ENCODE measurements at regions not wholly inside any gene's neighbourhood (a gene's known extent, or its start where the extent isn't known, plus 50 kb on each side); places are given as distances from the start of the nearest gene placed in this dataset.

- no peak for DNase-seq
Observed at GRCh38 chr1:3954170-3955169, 54.4 kb upstream of the C1orf174 start.

DNA sequence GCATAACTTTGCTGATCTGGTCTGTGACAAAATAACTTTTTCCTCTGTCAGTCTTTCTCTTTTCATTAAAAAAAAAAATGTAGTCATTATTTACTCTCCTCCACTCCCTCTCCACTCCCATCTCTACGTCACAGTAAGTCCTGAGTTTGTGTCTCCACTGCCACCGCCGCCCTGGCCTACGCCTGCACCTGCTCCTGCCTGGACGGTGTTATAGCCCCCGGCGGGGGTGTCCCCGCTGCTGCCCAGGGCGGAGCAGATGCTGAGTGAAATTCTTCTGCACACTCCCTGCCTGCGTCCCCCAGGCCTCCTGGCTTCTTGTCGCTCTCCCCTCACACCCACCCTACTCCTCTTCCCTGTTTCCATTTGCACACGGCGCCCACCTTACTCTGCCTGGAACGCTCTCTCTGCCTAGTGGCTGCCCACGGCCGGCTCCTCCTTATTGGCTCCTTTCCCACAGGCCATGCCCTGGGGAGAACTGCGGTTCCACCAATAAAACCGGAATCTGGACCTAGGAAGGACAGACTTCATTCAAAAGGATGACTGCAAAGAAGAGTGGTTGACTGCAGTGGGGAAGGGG lies 55.2 kb upstream of the C1orf174 start:
- DNase-seq, result no peak

DNA sequence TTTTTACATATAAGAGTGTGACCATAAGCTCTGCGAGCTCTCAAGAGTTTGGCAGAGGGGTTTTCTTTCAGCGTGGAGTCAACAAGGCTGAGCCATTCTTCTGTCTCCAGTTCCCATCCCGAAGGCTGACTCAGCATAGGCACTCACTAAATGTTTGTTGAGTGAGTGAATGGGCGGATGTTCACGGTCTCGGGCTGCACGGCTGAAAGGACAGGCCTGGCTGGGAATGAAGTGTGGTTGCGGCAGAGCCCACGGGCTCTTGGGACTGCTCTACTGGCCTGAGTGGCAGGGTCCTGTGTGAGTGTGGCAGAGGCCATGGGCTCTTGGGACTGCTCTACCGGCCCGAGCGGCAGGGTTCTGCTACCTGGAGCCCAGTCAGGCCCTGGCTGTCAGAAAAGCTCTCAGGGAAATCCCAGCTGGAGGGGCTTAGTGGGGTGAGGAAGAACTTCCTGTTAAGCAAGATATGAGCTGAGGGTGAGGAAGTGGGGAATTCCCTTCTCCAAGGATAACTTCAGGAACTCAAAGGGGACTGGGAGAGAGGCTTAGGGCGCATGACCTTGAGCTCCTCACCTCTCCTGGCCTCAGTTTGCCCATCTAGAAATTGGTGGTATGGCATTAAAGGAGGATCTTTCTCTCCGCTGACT lies 56.6 kb upstream of the C1orf174 start:
- DNase-seq, result no peak

- DNase-seq, result no peak
Observed at GRCh38 chr1:3959361-3959760, 59.3 kb upstream of the C1orf174 start.

DNA sequence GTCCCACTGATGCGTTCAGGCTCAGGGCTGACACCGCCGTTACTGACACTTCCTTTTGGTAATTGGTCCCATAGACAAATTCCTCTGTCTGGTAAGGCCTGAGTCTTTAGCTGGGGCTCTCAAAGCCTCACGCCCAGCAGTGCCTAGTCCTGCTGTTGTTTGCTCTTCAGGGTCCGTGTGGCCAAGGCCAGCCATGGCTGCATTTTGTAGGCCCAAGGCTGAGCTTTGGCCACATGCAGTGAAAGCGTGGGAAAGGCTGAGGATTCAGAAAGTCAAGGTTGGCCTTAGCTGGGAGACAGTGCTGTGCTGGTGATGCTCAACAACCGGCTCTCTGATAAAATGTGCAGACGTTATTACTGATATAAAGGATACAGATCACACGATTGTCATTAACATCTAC lies 63.5 kb upstream of the C1orf174 start:
- no peak for DNase-seq

- DNase-seq, result no peak
Observed at GRCh38 chr1:3965693-3966092, 65.6 kb upstream of the C1orf174 start.

- DNase-seq, result no peak
Observed at GRCh38 chr1:3968851-3969250, 68.8 kb upstream of the C1orf174 start.

DNA sequence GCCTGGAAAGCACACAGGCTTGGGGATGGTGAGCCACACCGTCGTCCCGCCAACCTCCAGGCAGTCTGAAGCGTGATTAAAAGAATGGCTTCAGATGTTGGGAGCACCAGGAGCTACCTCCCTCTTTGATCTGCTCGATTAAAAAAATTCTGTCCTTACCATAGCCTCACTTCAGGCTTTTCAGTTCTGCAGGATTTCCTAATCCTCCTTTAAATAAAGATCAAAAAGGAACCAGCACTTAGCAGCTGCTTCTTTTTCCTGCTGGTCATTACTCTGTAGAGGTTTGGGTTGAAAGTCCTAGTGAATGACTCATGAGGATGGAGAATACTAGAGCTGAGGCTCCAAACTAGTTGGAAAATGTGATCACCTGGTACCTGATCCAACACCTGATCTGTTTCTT lies 71.9 kb upstream of the C1orf174 start:
- DNase-seq, result no peak

DNA sequence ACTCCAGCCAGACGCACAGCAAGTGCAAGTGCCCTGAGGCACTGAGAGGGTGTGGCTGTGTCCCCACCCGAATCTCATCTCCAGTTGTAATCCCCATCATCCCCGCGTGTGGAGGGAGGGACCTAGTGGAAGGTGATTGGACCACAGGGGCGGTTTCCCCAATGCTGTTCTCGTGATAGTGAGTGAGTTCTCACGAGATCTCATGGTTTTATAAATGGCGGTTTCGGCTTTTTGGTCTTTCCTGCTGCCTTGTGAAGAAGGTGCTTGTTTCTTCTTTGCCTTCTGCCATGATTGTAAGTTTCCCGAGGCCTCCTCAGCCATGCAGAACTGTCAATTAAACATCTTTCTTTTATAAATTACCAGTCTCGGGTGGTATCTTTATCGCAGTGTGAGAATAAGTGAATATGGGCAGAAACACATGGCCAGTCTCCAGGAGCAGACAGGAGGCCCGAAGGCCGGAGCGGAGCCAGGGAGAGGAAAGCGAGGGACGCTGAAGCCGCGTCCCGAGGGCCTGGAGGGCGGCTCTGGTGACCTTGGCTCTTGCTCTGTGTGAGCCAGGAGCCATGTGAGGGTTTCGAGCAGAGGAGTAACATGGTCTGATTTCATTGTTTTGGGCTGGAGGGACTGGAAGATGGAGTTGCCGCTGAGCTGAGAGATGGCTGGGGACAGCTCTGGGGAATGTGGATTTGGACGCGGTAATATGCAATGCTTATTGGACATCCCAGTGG lies 76.0 kb upstream of the C1orf174 start:
- no peak for DNase-seq

GRCh38 chr1:3976821-3977220 lies 76.7 kb upstream of the C1orf174 start:
- DNase-seq, result no peak

DNA sequence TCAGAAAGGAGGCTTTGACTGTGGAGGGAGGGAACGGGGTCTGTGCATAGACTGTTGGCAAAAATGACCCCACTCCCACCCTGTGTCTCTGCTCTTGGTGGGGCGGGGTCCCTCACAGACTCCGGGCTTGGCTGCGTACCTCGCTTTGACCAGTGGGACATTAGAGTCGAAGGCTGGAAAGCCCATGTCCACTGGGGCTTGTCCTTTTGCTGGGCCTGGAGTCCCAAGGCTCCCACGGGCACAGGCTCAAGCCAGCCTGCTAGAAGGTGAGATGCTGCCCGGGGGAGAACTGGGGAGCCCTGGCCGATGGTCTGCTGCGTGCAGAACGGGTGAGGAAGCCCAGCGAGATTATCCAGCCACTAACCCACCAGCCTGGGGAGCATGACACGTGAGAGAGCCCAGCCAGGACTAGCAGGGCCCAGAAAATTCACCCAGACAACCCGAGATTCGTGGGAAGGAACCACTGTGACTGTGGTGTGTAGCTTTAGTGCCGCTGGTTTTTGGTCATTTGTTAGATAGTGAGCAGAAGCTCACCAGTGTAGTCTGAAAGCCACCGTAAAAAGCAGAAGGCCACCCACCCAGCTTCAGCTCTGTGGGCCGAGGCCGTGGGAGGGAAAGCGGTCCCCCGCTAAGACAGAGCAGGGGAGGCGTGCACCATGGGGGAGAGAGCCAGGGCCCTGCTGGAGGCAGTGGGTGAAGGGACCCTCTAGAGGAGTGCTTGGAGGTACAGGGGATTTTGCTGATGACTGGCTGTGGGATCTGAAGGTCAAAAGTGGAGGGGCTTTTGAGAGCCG lies 78.3 kb upstream of the C1orf174 start:
- DNase-seq, result no peak

DNA sequence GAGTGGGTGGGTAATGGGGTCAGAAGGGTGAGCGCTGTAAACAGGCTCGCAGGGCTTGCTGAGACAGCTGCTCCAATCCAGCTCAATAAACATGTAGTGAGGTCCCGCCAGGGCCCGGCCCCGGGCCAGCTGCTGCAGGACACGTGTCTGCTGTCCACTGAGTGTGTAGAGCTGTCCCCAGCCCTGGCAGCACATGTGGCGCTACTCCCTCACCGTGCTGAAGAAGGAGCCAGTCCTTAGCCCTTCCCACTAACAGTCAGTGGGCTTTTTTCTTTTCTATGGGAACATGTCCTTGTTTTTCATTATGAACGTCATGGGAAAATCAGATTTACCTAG lies 78.9 kb upstream of the C1orf174 start:
- DNase-seq, result no peak

DNA sequence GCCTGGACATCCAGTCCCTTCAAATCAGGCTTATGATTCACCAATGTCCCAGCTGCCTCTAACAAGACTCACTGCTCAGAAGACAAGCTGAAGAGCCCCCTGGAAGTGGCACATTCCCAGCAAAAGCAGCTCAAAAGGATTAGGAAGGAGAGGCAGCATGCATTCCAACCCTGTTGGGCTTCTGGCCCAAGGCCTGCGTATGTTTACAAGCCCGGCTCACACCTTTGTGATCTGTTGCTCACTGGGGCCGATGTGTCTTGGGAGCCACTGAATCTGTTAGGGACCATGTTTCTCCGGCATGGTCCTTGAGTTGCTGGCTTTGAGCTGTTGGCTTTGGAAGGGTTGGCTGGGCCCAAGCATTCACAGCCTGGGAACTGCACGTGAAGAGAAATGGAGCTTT lies 81.2 kb upstream of the C1orf174 start:
- DNase-seq, result no peak

GRCh38 chr1:3981746-3982505 lies 81.9 kb upstream of the C1orf174 start:
- no peak for DNase-seq

DNA sequence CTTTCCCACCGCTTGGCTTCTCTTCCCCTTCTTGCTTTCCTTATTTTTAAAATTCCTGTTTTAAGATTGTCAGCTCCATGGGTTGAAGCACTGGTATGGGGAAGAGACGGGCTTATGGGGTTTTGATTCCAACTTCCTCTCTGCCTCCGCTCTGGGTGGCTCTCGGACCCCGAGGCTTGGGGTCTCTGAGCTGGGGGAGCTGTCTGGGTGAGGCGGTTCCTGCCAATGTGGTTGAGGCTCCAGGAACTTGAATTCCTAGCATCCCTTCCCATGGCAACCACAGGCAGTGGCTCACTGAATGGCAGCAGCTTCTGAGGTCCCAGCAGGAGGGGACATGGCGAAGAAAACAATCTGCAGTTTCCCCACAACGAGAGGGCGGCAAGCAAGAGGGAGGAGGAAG lies 83.1 kb upstream of the C1orf174 start:
- no peak for DNase-seq

GRCh38 chr1:3984586-3984985 lies 84.5 kb upstream of the C1orf174 start:
- DNase-seq, result no peak

GRCh38 chr1:3986686-3987218 lies 86.7 kb upstream of the C1orf174 start:
- DNase-seq, result no peak

DNA sequence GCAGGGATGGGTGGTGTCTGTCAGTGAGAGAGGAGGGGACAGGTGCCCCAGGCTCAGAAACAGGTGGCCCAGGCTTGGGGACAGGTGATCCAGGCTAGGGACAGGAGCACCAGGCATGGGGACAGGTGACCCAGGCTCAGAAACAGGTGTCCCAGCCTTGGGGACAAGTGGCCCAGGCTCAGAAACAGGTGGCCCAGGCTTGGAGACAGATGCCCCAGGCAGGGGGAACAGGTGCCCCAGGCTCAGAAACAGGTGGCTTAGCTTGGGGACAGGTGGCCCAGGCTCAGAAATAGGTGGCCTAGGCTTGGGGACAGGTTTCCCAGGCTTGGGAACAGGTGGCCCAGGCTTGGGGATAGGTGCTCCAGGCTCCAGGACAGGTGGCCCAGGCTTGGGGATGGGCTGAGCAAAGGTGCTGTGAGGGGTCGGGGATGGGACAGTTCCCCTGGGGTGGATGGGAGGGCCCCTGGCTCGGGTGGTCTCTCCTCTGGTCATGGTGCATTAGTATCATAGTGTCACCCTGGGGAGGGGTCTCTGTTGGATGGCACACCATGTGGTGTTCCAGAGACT lies 87.7 kb upstream of the C1orf174 start:
- DNase-seq, result no peak

GRCh38 chr1:3988431-3988830 lies 88.4 kb upstream of the C1orf174 start:
- DNase-seq, result no peak

GRCh38 chr1:3989465-3989864 lies 89.4 kb upstream of the C1orf174 start:
- DNase-seq, result no peak

- no peak for DNase-seq
Observed at GRCh38 chr1:3992103-3992556, 92.1 kb upstream of the C1orf174 start.

All from NCI-H1436 (cell line).